ENCODE measurements at regions not wholly inside any gene's neighbourhood (a gene's known extent, or its start where the extent isn't known, plus 50 kb on each side); places are given as distances from the start of the nearest gene placed in this dataset.

DNA sequence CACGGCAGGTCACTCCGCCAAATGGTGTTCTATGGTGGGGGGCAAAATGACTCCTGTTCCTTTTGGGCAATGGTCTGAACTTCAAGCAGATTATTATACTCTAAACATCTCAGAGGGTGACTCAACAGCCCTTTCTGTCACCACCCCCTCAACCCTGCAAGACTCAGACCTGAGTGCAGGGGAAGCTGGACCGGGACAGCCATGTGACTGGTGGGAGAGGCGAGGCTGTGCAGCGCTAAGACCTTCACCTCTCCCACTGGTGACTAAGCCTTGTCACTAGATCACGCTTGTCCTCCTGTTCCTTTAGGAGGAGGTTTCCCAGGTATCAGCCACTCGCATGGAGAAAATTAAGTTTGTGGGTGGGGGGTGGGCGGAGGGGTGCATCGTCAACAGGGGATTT is 67.1 kb upstream of the CCND2 start:
- Histone ChIP-seq H3K9ac (ENCODE audit: control insufficient read depth, insufficient read depth, low read length) (no peak overlapping the region), H3K79me2 (ENCODE audit: control insufficient read depth, insufficient read depth, low read length) (no peaks in the 10 kb centered on the region), H3K27ac (ENCODE audit: control insufficient read depth, insufficient read depth) (no peak overlapping the region), H3K27me3 (replicated peaks in 1 of 2; ENCODE audit: control insufficient read depth in 2 of 2, insufficient read depth in 2 of 2, low read length in 1 of 2) (no peaks in the 10 kb centered on the region), H3K4me3 (no peak overlapping the region), H4K20me1 (ENCODE audit: control insufficient read depth, insufficient read depth) (no peaks in the 10 kb centered on the region), H3K36me3 (ENCODE audit: control insufficient read depth in 2 of 2, insufficient read depth in 2 of 2, low read length in 1 of 2) (no peaks in the 10 kb centered on the region), H3K9me3 (replicated peaks; ENCODE audit: control insufficient read depth, insufficient read depth, low read length) (no peaks in the 10 kb centered on the region), H3K4me2 (ENCODE audit: control insufficient read depth, insufficient read depth) (no peak overlapping the region), H3K4me1 (ENCODE audit: control insufficient read depth, insufficient read depth, low read length) (peaks cover 6% of the 10 kb centered on the region), H2AFZ (ENCODE audit: control insufficient read depth, low read depth, low read length) (no peak overlapping the region)
- ATAC-seq = no peak
- CTCF ChIA-PET = no interaction called here
- POLR2A ChIA-PET = no interaction called here
- RAD21 ChIA-PET (ENCODE audit: unreplicated experiment) = no interaction called here
- SMC1A ChIA-PET (ENCODE audit: uncharacterized antibody, unreplicated experiment) = interaction anchor here (1.0 to 6.5 kb wide), 3 partner anchors 8 to 99 kb away, joined by 3 to 46 read pairs (median 8); no protein-coding TSS in a partner anchor
- no peak for FAIRE-seq
- in situ Hi-C loops (cut with MboI) (no loop called here), intact Hi-C loops (cut with micrococcal nuclease; ENCODE audit: unreplicated experiment) (no loop called here)
- TF ChIP-seq NFXL1 (IDR thresholded peaks at IDR 0.05; ENCODE audit: borderline replicate concordance) = no peak
- TF ChIP-seq, protein P1, sequence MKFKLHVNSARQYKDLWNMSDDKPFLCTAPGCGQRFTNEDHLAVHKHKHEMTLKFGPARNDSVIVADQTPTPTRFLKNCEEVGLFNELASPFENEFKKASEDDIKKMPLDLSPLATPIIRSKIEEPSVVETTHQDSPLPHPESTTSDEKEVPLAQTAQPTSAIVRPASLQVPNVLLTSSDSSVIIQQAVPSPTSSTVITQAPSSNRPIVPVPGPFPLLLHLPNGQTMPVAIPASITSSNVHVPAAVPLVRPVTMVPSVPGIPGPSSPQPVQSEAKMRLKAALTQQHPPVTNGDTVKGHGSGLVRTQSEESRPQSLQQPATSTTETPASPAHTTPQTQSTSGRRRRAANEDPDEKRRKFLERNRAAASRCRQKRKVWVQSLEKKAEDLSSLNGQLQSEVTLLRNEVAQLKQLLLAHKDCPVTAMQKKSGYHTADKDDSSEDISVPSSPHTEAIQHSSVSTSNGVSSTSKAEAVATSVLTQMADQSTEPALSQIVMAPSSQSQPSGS (IDR thresholded peaks at IDR 0.05; ENCODE audit: low read length) = no peak
- TF ChIP-seq TARDBP (IDR thresholded peaks at IDR 0.05; ENCODE audit: borderline replicate concordance) = no peak
- TF ChIP-seq, protein P2, sequence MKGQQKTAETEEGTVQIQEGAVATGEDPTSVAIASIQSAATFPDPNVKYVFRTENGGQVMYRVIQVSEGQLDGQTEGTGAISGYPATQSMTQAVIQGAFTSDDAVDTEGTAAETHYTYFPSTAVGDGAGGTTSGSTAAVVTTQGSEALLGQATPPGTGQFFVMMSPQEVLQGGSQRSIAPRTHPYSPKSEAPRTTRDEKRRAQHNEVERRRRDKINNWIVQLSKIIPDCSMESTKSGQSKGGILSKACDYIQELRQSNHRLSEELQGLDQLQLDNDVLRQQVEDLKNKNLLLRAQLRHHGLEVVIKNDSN (IDR thresholded peaks at IDR 0.05; ENCODE audit: borderline replicate concordance, extremely low read length, insufficient read depth, low read depth, low read length) = no peak
- TF ChIP-seq, protein P3, sequence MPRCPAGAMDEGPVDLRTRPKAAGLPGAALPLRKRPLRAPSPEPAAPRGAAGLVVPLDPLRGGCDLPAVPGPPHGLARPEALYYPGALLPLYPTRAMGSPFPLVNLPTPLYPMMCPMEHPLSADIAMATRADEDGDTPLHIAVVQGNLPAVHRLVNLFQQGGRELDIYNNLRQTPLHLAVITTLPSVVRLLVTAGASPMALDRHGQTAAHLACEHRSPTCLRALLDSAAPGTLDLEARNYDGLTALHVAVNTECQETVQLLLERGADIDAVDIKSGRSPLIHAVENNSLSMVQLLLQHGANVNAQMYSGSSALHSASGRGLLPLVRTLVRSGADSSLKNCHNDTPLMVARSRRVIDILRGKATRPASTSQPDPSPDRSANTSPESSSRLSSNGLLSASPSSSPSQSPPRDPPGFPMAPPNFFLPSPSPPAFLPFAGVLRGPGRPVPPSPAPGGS (IDR thresholded peaks at IDR 0.05; ENCODE audit: borderline replicate concordance, insufficient read depth, low read depth, low read length, poor library complexity, severe bottlenecking) = no peak
- no peak for TF ChIP-seq EP300 (IDR thresholded peaks at IDR 0.05; ENCODE audit: borderline replicate concordance in 1 of 2, control insufficient read depth in 1 of 2, low read depth in 2 of 2, low read length in 2 of 2)
- TF ChIP-seq KDM1A (IDR thresholded peaks at IDR 0.05; ENCODE audit: borderline replicate concordance) = no peak
- TF ChIP-seq, protein P4, sequence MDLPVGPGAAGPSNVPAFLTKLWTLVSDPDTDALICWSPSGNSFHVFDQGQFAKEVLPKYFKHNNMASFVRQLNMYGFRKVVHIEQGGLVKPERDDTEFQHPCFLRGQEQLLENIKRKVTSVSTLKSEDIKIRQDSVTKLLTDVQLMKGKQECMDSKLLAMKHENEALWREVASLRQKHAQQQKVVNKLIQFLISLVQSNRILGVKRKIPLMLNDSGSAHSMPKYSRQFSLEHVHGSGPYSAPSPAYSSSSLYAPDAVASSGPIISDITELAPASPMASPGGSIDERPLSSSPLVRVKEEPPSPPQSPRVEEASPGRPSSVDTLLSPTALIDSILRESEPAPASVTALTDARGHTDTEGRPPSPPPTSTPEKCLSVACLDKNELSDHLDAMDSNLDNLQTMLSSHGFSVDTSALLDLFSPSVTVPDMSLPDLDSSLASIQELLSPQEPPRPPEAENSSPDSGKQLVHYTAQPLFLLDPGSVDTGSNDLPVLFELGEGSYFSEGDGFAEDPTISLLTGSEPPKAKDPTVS (IDR thresholded peaks at IDR 0.05; ENCODE audit: low read depth, low read length) = no peak
- DNase-seq (ENCODE audit: low read depth, low spot score) = no peak
- BruUV-seq (replicated peaks) = no TSS peak
- WGBS (ENCODE audit: insufficient coverage, insufficient replicate concordance, low lambda C conversion rate, missing lambda C conversion rate) = 65% methylated on average over 9 of the region's 9 CpGs
